CD4-positive, alpha-beta T cell treated with Interleukin-6 at 100 ng/mL for 8 hours (primary cell): ENCODE measurements at regions not wholly inside any gene's neighbourhood (a gene's known extent, or its start where the extent isn't known, plus 50 kb on each side); places are given as distances from the start of the nearest gene placed in this dataset.

Experiments
- DNase-seq: peaks from one replicate; pipeline ENCODE4 v3.0.0-alpha.2; 2020; ENCODE audit warnings: mixed read lengths, low spot score

DNA sequence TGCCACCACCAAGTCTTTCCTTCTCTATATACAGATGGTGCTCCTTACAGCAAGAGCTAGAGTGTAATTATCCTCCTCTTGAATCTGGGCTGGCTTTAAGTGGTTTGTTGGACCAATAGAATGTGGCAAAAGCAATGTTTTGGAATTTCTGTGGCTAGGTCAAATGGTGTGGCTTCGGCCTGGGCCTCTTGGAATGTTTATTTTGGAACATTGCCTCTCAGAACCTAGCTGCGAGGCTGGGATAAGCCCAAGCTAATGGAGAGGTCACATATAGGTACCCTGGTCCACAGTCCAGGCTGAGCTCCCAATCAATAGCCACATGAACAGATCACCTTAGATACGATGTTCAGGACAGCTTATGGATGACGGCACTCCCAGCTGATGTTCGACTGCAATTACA lies 556.7 kb downstream of the TYW1 start:
- DNase-seq = no peak

DNA sequence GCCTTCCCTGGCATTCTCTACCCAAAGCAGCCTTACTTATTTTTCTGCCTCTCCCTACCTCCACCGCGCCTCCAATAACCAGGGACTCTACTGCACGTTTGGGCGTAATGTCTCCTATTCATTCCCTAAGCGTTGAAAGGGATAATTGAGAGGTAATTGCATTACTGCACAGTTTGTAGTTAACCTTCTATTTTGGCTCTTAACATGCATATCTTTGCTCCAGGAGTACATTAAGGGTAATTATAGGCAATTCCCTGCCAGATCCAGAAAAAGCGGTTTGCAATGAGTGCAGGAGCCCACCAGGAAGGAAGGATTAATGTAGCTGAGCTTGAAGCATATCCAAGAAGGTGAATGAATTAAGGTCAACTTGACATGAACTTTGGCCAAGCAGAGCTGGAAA lies 558.4 kb downstream of the TYW1 start:
- no peak for DNase-seq

DNA sequence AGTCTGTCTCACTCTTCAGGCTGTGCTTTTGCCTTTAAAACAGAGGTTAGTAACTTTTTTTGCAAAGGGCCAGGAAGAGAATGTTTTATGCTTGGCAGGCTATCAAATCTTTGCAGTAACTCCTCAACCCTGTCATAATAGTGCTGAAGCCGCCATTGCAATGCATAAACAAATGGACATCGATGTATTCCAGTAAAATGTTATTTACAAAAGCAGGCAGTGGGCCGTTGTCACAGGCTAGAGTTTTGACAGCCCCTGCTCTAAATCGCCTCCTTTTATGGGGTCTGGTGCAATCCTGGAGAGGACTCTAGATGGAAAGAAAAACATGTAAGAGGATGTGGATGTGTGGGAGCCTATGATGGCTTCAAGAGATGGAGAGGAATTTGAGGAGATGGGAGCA lies 568.3 kb downstream of the TYW1 start:
- DNase-seq = no peak

DNA sequence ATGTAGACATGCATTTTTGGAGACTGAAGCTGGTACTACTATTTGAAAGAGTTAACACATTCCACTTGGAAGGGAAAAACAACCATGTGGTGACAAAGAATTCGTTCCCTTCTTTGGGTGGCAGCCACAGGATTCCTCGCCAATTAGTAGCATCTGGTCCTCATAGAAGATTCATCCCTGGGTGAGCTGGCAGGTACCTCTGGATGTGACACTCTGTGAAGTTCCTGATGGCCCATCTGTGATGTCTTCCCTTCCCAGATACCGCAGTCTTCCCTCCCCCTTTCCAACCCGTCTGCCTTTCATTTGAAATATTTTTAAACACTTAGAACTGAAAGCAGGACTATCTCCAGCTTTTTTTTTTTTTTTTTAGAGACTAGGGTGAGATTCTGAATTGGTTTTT lies 569.5 kb downstream of the TYW1 start:
- DNase-seq = no peak

DNA sequence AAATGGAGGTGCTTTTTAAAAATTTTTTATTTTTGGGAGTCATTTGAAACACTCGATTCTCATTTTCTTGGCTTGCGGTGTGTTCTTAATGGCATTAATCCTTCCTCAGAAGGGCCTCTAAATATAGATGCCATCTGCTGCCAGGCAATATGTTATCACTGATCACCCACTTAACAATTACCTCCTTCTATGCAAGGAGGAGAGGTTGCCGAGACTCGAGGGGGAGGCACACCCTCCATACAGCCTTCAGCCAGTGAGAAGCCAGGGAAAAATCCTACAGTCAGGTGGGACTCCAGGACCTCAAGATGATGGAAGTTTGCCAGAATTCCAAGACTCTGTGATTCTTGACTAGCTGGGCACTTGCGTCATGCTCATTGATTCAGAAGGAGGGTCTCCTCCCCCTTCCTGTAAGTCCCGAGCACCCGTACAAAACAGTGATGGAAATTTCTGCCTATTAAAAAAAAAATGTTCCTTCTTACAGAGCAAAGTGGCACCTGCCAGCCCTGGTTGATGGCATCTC lies 574.5 kb downstream of the TYW1 start:
- DNase-seq = no peak

DNA sequence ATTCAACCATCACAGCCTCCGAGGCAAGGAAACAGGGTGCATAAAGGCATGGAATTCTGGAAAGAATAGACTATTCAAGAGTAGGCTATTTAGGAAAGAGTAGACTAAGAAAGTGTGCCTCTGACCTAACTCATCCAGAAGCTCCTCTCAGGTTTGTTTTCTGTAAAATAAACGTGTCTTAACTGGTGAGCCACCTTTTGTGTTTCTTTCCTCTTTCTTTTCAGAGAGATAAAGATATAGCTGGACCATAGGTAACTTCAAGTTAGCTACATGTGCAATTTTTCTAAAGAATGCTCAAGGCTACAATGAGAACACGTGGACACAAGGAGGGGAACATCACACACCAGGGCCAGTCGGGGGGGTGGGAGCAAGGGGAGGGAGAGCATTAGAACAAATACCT lies 577.0 kb downstream of the TYW1 start:
- no peak for DNase-seq

- no peak for DNase-seq
Observed at GRCh38 chr7:67588631-67589030, 592.0 kb downstream of the TYW1 start.

GRCh38 chr7:67589183-67589582 lies 592.5 kb downstream of the TYW1 start:
- DNase-seq = no peak

DNA sequence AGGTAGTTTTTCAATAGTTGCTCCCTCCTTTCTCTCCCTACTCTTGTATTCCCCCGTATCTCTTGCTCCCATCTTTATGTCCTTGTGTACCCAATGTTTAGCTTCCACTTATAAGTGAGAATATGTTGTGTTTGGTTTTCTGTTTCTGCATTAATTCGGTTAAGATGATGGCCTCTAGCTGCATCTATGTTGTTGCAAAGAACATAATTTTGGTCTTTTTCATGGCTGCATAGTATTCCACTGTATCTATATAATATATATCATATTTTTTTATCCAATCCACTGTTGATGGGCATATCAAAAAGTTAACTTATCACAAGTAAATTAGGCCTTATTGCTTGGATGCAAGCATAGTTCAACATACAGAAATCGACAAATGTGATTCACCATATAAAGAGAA lies 594.0 kb downstream of the TYW1 start:
- DNase-seq = no peak

DNA sequence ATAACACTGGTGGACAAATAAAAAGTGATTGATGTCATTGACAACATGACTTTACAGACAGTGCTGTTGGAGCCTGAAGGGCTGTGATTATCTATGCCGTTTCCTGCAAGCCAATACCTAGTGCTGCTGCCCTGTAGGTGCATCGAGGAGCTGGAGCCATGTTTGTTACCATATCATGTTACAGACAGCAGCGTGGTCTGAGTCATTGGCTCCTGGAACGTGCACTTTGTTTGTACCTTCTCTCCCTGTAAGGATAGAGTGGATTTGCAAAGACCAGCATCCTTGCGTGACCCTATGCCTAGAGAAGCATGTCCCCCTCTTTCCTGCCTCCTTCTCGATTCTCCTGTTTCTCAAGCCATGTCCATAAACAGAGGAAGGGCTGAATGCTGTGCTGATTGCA lies 597.2 kb downstream of the TYW1 start:
- no peak for DNase-seq

DNA sequence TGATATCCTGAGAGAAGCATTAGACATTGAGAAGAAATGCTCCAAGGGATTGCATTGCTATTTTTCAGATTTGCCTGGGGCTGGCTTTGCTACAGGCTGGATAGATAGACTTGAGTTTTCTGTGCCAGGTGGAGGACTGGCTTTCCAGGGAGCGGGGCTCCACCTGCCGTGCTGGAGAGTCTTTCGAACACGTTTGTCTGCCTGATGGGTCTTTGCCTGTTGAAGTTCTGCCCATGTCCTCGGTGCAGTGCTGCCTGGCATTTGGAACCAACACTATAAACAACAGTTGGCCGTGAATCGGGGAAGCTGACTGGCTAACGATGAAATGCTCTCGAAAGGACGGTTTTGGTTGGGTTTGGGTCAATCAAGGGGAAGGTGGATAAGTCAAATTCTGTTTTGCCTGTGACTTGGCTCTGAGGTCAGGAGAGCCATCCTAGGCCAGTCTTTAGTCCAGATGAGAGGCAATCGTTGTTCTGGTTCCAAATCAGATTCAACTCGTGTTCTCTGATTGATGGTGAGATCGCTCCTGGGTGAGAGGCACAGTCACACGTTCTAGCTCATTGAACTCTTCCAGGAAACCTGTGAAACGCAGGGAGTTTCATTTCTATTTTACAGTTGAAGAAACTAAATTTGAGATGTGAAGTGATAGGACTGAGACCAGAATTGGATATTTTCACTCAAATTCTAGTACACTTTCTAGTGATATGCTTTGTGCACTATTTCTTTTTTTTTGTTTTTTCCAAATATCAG lies 599.0 kb downstream of the TYW1 start:
- DNase-seq = no peak

DNA sequence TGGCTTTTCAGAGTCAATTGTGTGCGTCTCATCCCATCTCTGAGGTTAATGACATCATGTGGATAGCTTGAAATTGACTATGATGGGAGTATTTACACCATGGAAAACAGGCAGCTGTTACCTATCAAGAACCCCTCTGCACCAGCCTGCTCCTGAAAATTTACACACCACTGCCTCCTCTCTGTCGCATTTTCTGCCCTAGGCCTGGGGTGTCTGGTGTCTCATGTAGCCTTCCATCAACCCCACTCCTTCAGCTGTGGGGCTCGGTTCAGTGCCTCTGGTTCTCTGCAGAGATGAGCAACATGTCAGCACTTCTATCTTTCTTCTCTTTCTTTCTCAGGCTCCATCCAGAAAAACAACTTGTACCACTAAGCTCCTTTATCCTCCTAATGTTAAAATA lies 600.5 kb downstream of the TYW1 start:
- no peak for DNase-seq

- no peak for DNase-seq
Observed at GRCh38 chr7:67598469-67598868, 601.8 kb downstream of the TYW1 start.

DNA sequence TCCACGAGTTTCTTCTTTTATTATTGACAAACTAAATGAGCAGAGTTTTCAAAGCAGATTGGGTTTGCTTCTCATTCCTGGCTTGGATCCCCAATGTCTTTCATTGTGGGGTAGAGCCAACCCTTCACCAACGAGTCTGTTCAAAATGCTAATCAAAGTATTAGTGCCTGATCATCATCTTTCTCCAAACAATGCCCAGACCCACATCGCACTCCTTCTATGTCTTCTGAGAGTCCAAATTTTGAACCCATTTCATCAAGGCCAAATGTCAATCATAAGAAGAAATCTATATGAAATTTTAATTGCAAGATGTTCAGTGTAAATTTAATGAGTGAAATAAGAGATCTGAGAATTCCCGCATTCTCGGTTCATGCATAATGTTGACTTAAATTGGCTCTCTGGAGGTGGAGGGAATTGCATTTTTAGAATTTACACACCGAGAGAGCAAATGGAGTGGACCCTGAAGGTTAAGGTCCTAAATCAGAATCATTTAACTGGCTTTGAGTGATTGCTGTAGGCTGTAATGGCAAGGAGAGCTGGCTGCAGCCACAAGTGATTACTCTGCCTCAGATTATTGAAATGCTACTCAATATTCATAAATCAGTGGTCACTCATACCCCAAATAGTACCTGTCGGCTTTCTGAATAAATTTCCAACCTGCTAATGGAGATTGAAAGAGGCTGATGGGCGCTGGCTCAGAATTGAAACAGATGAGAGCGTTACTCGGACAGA lies 602.9 kb downstream of the TYW1 start:
- DNase-seq = no peak

DNA sequence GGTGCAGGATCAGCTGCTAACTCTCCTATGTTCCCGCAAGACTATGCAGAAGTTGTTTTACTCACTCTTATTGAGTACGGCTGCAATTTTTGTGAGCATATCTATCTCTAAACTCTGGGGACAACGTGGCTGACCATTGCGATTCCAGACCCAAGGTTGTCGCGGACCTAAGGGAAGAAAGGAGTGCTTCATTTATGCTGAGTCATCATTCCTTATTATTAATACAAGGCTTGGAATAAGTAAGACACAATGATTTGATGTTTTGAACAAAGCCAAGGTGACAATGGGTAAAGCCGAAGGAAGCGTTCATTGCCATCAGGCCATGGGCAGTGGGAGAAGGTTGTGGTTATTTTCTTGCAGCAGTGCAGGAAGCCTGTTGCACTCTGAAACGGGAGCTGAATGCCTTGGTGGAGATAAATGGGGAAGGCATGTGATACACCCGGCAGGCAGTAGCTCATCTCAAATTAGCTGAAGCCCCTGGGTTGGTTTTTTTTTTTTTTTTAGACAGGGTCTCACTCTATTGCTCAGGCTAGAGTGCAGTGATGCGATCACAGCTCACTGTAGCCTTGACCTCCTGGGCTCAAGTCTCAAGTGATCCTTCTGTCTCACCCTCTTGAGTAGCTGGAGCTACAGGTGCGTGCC lies 605.7 kb downstream of the TYW1 start:
- DNase-seq = no peak

GRCh38 chr7:67604461-67605386 lies 608.1 kb downstream of the TYW1 start:
- no peak for DNase-seq

- no peak for DNase-seq
Observed at GRCh38 chr7:67608806-67609205, 612.2 kb downstream of the TYW1 start.

DNA sequence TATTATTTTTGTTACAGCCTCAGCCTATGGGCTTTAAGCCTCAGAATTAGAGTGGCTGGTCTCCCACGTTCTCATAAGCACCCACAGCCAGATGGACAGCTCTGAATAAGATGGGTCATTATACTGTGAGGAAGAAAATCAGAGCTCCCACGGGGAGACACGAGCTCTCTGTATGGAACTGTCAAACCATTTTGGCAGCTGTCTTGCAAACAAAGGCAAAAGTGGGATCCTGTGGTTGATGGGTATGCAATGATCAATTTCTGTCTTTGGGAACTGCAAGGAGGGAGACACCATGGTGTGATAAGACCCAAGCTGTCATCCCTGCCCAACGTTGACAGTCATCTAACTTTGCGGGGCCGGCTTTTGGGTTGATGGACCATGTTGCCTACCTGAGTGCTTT lies 614.3 kb downstream of the TYW1 start:
- no peak for DNase-seq

DNA sequence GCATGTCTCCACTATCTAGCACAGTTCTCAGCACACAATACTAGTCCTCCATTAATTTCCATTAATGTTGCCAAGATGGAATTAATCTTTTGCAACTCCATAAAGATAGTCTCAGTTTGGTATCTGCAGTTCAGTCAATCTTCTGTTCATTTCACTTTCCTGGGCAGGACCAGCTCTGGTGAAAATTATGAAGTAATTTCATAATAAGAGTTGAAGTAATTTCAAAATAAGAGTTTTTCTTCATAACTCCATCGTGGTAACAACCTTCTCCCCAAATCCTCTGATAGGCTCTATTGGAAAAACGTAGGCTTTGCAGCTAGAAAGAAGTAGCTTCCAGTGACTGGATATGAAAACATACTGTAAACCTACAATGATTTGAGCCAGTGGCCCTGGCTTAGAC lies 618.2 kb downstream of the TYW1 start:
- DNase-seq = no peak

DNA sequence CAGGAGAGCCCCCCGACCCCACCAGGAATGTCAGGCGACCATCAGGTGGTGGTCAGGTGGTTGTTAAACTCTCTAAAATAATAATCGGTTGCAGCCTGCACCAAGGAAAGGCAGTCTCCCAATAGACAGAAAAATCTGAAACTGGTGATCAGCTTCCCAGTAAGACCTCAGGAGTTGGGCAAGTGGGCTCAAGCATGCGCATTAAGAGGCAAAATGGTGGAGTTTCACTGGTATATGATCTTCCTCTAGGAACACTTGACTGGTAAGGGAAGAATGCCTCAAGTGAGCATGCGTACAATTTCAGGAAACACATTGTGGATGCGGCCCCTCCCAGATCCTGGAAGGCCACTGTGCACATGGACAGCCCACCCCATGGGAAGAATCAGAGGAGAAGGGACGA lies 619.9 kb downstream of the TYW1 start:
- no peak for DNase-seq

GRCh38 chr7:67618556-67619162 lies 622.0 kb downstream of the TYW1 start:
- no peak for DNase-seq

- DNase-seq = no peak
Observed at GRCh38 chr7:67619175-67619574, 622.5 kb downstream of the TYW1 start.
